ENCODE measurements at regions not wholly inside any gene's neighbourhood (a gene's known extent, or its start where the extent isn't known, plus 50 kb on each side); places are given as distances from the start of the nearest gene placed in this dataset.

GRCh38 chr14:34104489-34105397 lies 153.9 kb upstream of the EGLN3 start:
- TF ChIP-seq POLR2A (IDR thresholded peaks at IDR 0.05) (no peak), CTCF (IDR thresholded peaks at IDR 0.05) (no peak), POLR2AphosphoS5 (IDR thresholded peaks at IDR 0.05) (no peak)
